H1 (cell line): ENCODE measurements at regions not wholly inside any gene's neighbourhood (a gene's known extent, or its start where the extent isn't known, plus 50 kb on each side); places are given as distances from the start of the nearest gene placed in this dataset.

ENCODE experiments used
- CTCF ChIA-PET: fragments of 300-600 bp; sonication (Branson Sonifier 250); formaldehyde crosslinking; loops from one replicate; lab custom pipeline; 2021; ENCODE audit not compliant: partially characterized antibody; lab: Charles Lee
- POLR2A ChIA-PET: fragments of 300-600 bp; sonication (Branson Sonifier 250); formaldehyde crosslinking; loops from one replicate; lab custom pipeline; 2021; ENCODE audit warnings: inconsistent platforms; ENCODE audit not compliant: partially characterized antibody; lab: Charles Lee
- DNase-seq, 2 experiments: peaks; one replicate each; pipeline versions ENCODE4 v3.0.0 to v3.0.0-alpha.2; 2010 to 2022; ENCODE audit warnings: low spot score in 2 of 2, low read depth in 1 of 2, mixed read lengths in 1 of 2
- FAIRE-seq: peaks from 2 replicates; lab custom pipeline; 2011; peaks lifted over from hg19 to GRCh38; lab: Jason Lieb, UNC
- H2AFZ ChIP-seq: 2 replicates; pipeline ENCODE4 v1.8.1; 2012; ENCODE audit warnings: low read length, inconsistent platforms
- H2AK5ac ChIP-seq: 2 replicates; pipeline ENCODE4 v1.6.1; 2013; ENCODE audit warnings: low read depth, low read length
- H2BK120ac ChIP-seq: replicated peaks from 2 replicates; pipeline ENCODE3; 2013; ENCODE audit warnings: low read depth, low read length, inconsistent platforms
- H2BK12ac ChIP-seq: 2 replicates; pipeline ENCODE4 v1.6.1; 2013; ENCODE audit warnings: low read depth, low read length
- H2BK15ac ChIP-seq: 2 replicates; pipeline ENCODE4 v1.6.1; 2013; ENCODE audit warnings: low read length
- H2BK20ac ChIP-seq: 2 replicates; pipeline ENCODE4 v1.6.1; 2013; ENCODE audit warnings: low read length
- H2BK5ac ChIP-seq: 2 replicates; pipeline ENCODE4 v1.6.1; 2013; ENCODE audit warnings: low read depth, low read length
- H3K14ac ChIP-seq: 2 replicates; pipeline ENCODE4 v1.6.1; 2013; ENCODE audit warnings: inconsistent platforms; ENCODE audit not compliant: insufficient read length
- H3K18ac ChIP-seq: 2 replicates; pipeline ENCODE4 v1.6.1; 2013; ENCODE audit warnings: low read length; ENCODE audit errors: extremely low read depth
- H3K23ac ChIP-seq: 2 replicates; pipeline ENCODE4 v1.6.1; 2013; ENCODE audit warnings: inconsistent platforms; ENCODE audit not compliant: insufficient read length
- H3K23me2 ChIP-seq: 2 replicates; pipeline ENCODE4 v1.6.1; 2013; ENCODE audit warnings: low read depth, low read length
- H3K27ac ChIP-seq: 2 replicates; pipeline ENCODE4 v1.6.1; 2011; ENCODE audit warnings: low read depth, low read length, inconsistent platforms
- H3K27me3 ChIP-seq, 4 experiments: replicated peaks in 1 of 4; 1 replicate in 1 of 4; 2 replicates in 3 of 4; pipeline versions ENCODE4 v1.6.1 to v1.8.1; 2011 to 2013; ENCODE audit warnings: low read length in 3 of 4, mild to moderate bottlenecking in 3 of 4, inconsistent platforms in 2 of 4, mixed read lengths in 2 of 4, moderate library complexity in 1 of 4; ENCODE audit not compliant: control insufficient read depth in 3 of 4, insufficient read depth in 3 of 4; ENCODE audit errors: extremely low read depth in 1 of 4
- H3K36me3 ChIP-seq, 4 experiments: 2 replicates each; pipeline versions ENCODE4 v1.6.1 to v1.8.1; 2011 to 2013; ENCODE audit warnings: mild to moderate bottlenecking in 4 of 4, low read length in 3 of 4, moderate library complexity in 2 of 4, control low read depth in 1 of 4, inconsistent platforms in 1 of 4; ENCODE audit not compliant: insufficient read depth in 4 of 4, control insufficient read depth in 2 of 4
- H3K4ac ChIP-seq: replicated peaks from 2 replicates; pipeline ENCODE3; 2013; ENCODE audit warnings: low read length, low read depth, mixed read lengths, inconsistent platforms; ENCODE audit not compliant: insufficient read length
- H3K4me1 ChIP-seq, 4 experiments: replicated peaks in 1 of 4; 1 replicate in 1 of 4; 2 replicates in 3 of 4; pipeline versions ENCODE4 v1.6.1 to v1.8.1; 2011 to 2013; ENCODE audit warnings: low read length in 3 of 4, inconsistent platforms in 2 of 4, mixed read lengths in 1 of 4; ENCODE audit not compliant: insufficient read depth in 4 of 4, control insufficient read depth in 3 of 4
- H3K4me2 ChIP-seq, 2 experiments: 2 replicates each; pipeline versions ENCODE4 v1.6.1 to v1.8.1; 2011 to 2013; ENCODE audit warnings: low read depth in 2 of 2, low read length in 2 of 2, control low read depth in 1 of 2, inconsistent platforms in 1 of 2, mild to moderate bottlenecking in 1 of 2; ENCODE audit not compliant: insufficient read depth in 1 of 2
- H3K4me3 ChIP-seq, 4 experiments: fragments of 200-600, 300-600 bp in 1 of 4; sonication (generic), shearing (Covaris generic), sonication (Bioruptor Twin) in 1 of 4; 2 replicates each; pipeline versions ENCODE4 v1.5.1 to v1.8.1; 2011 to 2016; ENCODE audit warnings: low read length in 4 of 4, low read depth in 3 of 4, control low read depth in 2 of 4, inconsistent platforms in 2 of 4, mild to moderate bottlenecking in 2 of 4, mixed read lengths in 1 of 4, moderate library complexity in 1 of 4; ENCODE audit not compliant: insufficient read depth in 2 of 4; ENCODE audit errors: extremely low read depth in 1 of 4
- H3K56ac ChIP-seq: replicated peaks from 2 replicates; pipeline ENCODE3; 2013; ENCODE audit warnings: low read depth, mild to moderate bottlenecking, mixed read lengths, low read length, inconsistent platforms; ENCODE audit not compliant: insufficient read length
- H3K79me1 ChIP-seq: 2 replicates; pipeline ENCODE4 v1.6.1; 2013; ENCODE audit warnings: low read depth, low read length, control low read depth
- H3K79me2 ChIP-seq, 2 experiments: 2 replicates each; pipeline versions ENCODE4 v1.6.1 to v1.8.1; 2012 to 2013; ENCODE audit warnings: low read length in 2 of 2, mild to moderate bottlenecking in 2 of 2, inconsistent platforms in 1 of 2; ENCODE audit not compliant: insufficient read depth in 2 of 2, control insufficient read depth in 1 of 2
- H3K9ac ChIP-seq, 4 experiments: replicated peaks in 1 of 4; 1 replicate in 1 of 4; 2 replicates in 3 of 4; pipeline versions ENCODE4 v1.6.1 to v1.8.1; 2011 to 2013; ENCODE audit warnings: low read depth in 3 of 4, low read length in 3 of 4, control low read depth in 2 of 4, mild to moderate bottlenecking in 2 of 4, moderate library complexity in 2 of 4, inconsistent platforms in 1 of 4; ENCODE audit errors: extremely low read depth in 1 of 4
- H3K9me3 ChIP-seq, 2 experiments: 2 replicates each; pipeline versions ENCODE4 v1.6.1 to v1.8.1; 2012 to 2013; ENCODE audit warnings: mild to moderate bottlenecking in 2 of 2, moderate library complexity in 2 of 2, control low read depth in 1 of 2, inconsistent platforms in 1 of 2, low read depth in 1 of 2, low read length in 1 of 2, mixed read lengths in 1 of 2; ENCODE audit not compliant: insufficient read depth in 2 of 2
- H4K20me1 ChIP-seq, 2 experiments: replicated peaks in 1 of 2; 2 replicates each; pipeline versions ENCODE3 to v1.8.1; 2011 to 2013; ENCODE audit warnings: inconsistent platforms in 2 of 2, low read length in 2 of 2, mild to moderate bottlenecking in 1 of 2; ENCODE audit not compliant: insufficient read depth in 2 of 2, control insufficient read depth in 1 of 2
- H4K5ac ChIP-seq: 2 replicates; pipeline ENCODE4 v1.6.1; 2013; ENCODE audit warnings: low read length, low read depth, mixed read lengths, inconsistent platforms; ENCODE audit not compliant: insufficient read length
- H4K8ac ChIP-seq: 2 replicates; pipeline ENCODE4 v1.8.0; 2013; ENCODE audit warnings: mild to moderate bottlenecking, moderate library complexity, low read length, inconsistent platforms; ENCODE audit not compliant: insufficient read depth; ENCODE audit errors: extremely low read depth
- H4K91ac ChIP-seq: replicated peaks from 2 replicates; pipeline ENCODE3; 2013; ENCODE audit warnings: low read length, mixed read lengths, inconsistent platforms; ENCODE audit not compliant: insufficient read length
- CHD2 ChIP-seq: IDR thresholded peaks from 2 replicates; pipeline ENCODE4 v1.6.1; 2012; ENCODE audit warnings: low read length, improper control_type of control experiment
- GTF2F1 ChIP-seq: IDR thresholded peaks from 2 replicates; pipeline ENCODE4 v1.6.1; 2012; ENCODE audit warnings: low read depth, low read length, improper control_type of control experiment, borderline replicate concordance
- ZNF274 ChIP-seq: IDR thresholded peaks from 2 replicates; pipeline ENCODE4 v1.7.0; 2012; ENCODE audit warnings: low read length, borderline replicate concordance; ENCODE audit errors: extremely low read depth
- WGBS, 2 experiments: shearing (Covaris generic) in 1 of 2; methylation state at CpG; one replicate each; pipeline versions ENCODE4 v1.1.6 to v1.1.7; 2013 to 2015; ENCODE audit warnings: low lambda C conversion rate in 2 of 2, mixed read lengths in 2 of 2, inconsistent platforms in 1 of 2, low coverage in 1 of 2, missing lambda C conversion rate in 1 of 2; ENCODE audit not compliant: insufficient replicate concordance in 2 of 2, insufficient coverage in 1 of 2, insufficient read length in 1 of 2; ENCODE audit errors: extremely low coverage in 1 of 2, missing lambda C conversion rate in 1 of 2; 5-methylcytosine and 5-hydroxymethylcytosine counted together

GRCh38 chr2:219973136-219973535, 345.7 kb downstream of the SLC4A3 start:
- H3K36me3 ChIP-seq = no peaks in the 10 kb centered on the region
- no peak overlapping the region for H2AFZ ChIP-seq
- no peak for TF ChIP-seq ZNF274
- no peak for TF ChIP-seq GTF2F1
- no peak for TF ChIP-seq CHD2
- H2BK15ac ChIP-seq = no peak overlapping the region
- ChIA-PET CTCF (interaction anchor here (0.6 kb wide), 1 partner anchor 21 kb away, joined by 3 read pairs; no protein-coding TSS in a partner anchor), POLR2A (no interaction called here)
- no peak for DNase-seq
- 79% methylated on average over 1 of the region's 1 CpG; no CpG with 5 or more reads in 1 of the 2 experiments for WGBS, 2 experiments
- no peaks in the 10 kb centered on the region for H3K79me1 ChIP-seq
- H3K23ac ChIP-seq = no peak overlapping the region
- H3K9me3 ChIP-seq = no peaks in the 10 kb centered on the region
- H3K56ac ChIP-seq = no peak overlapping the region
- no peak overlapping the region for H3K9ac ChIP-seq
- H3K4ac ChIP-seq = no peak overlapping the region
- no peak for FAIRE-seq
- H3K4me2 ChIP-seq = no peak overlapping the region
- no peak overlapping the region for H2BK20ac ChIP-seq
- no peak overlapping the region for H2BK120ac ChIP-seq
- H3K4me3 ChIP-seq = no peak overlapping the region
- H2AK5ac ChIP-seq = no peak overlapping the region
- H4K91ac ChIP-seq = no peak overlapping the region
- H3K18ac ChIP-seq = no peak overlapping the region
- no peak overlapping the region for H2BK12ac ChIP-seq
- no peaks in the 10 kb centered on the region for H3K4me1 ChIP-seq
- no peak overlapping the region for H3K14ac ChIP-seq
- H4K5ac ChIP-seq = no peak overlapping the region
- no peak overlapping the region for H2BK5ac ChIP-seq
- no peak overlapping the region for H3K27ac ChIP-seq
- no peaks in the 10 kb centered on the region for H3K79me2 ChIP-seq
- H3K23me2 ChIP-seq = 0 out of 2 replicates have a peak, but pooled peaks cover 4% of the 10 kb centered on the region
- no peaks in the 10 kb centered on the region for H4K20me1 ChIP-seq
- no peak overlapping the region for H4K8ac ChIP-seq
- no peaks in the 10 kb centered on the region; a peak in 1 of 7 replicates for H3K27me3 ChIP-seq
